Keratinocyte (primary cell): ENCODE measurements at regions not wholly inside any gene's neighbourhood (a gene's known extent, or its start where the extent isn't known, plus 50 kb on each side); places are given as distances from the start of the nearest gene placed in this dataset.

ENCODE experiments used
- EZH2 ChIP-seq: IDR thresholded peaks from one replicate; pipeline ENCODE4 v1.6.1; 2012; ENCODE audit warnings: inconsistent platforms, mild to moderate bottlenecking, low read length, moderate library complexity
- TF ChIP-seq, protein P1 (sequence below), 3 experiments: IDR thresholded peaks in 1 of 3; conservative IDR thresholded peaks in 1 of 3; optimal IDR thresholded peaks in 1 of 3; 2 replicates in 2 of 3; 3 replicates in 1 of 3; pipeline versions ENCODE3 to v1.5.1; 2011; ENCODE audit warnings: low read length in 3 of 3, mild to moderate bottlenecking in 3 of 3, moderate library complexity in 2 of 3, control low read depth in 1 of 3, inconsistent platforms in 1 of 3; ENCODE audit not compliant: insufficient read depth in 2 of 3; ENCODE audit errors: extremely low read depth in 1 of 3

DNA sequence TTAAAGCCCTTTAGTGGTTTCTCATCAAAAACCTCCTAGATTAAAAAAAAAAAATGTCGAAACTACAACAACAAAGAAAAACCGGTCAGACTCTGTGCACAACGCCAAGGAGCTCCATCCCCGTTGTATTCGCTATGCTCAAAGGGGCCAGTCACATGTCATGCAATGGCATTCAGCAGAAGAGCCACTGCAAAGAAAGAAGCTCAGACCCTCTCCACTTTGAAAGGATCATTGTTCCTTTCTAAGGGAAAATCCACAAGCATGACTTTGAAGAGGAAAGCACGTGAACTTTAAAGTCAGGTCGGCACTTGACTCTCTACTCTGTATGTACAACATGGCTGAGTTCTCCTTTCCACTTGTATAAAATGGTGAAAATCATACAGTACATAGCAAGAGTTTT lies 655.6 kb downstream of the ETS1 start:
- TF ChIP-seq, protein P1, sequence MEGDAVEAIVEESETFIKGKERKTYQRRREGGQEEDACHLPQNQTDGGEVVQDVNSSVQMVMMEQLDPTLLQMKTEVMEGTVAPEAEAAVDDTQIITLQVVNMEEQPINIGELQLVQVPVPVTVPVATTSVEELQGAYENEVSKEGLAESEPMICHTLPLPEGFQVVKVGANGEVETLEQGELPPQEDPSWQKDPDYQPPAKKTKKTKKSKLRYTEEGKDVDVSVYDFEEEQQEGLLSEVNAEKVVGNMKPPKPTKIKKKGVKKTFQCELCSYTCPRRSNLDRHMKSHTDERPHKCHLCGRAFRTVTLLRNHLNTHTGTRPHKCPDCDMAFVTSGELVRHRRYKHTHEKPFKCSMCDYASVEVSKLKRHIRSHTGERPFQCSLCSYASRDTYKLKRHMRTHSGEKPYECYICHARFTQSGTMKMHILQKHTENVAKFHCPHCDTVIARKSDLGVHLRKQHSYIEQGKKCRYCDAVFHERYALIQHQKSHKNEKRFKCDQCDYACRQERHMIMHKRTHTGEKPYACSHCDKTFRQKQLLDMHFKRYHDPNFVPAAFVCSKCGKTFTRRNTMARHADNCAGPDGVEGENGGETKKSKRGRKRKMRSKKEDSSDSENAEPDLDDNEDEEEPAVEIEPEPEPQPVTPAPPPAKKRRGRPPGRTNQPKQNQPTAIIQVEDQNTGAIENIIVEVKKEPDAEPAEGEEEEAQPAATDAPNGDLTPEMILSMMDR (optimal IDR thresholded peaks at IDR 0.05 in 1 of 3, IDR thresholded peaks at IDR 0.05 in 1 of 3, conservative IDR thresholded peaks at IDR 0.05 in 1 of 3; ENCODE audit: extremely low read depth in 1 of 3, insufficient read depth in 2 of 3, low read length in 3 of 3), result no peak
- TF ChIP-seq EZH2, result no peak
